SK-N-SH (cell line): ENCODE measurements at regions not wholly inside any gene's neighbourhood (a gene's known extent, or its start where the extent isn't known, plus 50 kb on each side); places are given as distances from the start of the nearest gene placed in this dataset.

Source experiments
- CTCF ChIA-PET: fragments of 300-600, 350-600 bp; formaldehyde crosslinking; extraction: SDS; loops from one replicate; lab custom pipeline; 2021; lab: Yijun Ruan, JAX
- POLR2A ChIA-PET: fragments of 350-600 bp; sonication (Branson Sonifier 250); formaldehyde crosslinking; extraction: SDS; loops from one replicate; lab custom pipeline; 2020; ENCODE audit warnings: antibody characterized with exemption, inconsistent platforms; lab: Yijun Ruan, JAX
- DNase-seq: peaks from one replicate; pipeline ENCODE4 v3.0.0; 2012
- H2AFZ ChIP-seq: fragments of 200-600 bp; sonication (generic); 2 replicates; pipeline ENCODE4 v1.8.1; 2016; ENCODE audit warnings: antibody characterized with exemption, mild to moderate bottlenecking, low read depth
- H3F3A ChIP-seq: fragments of 200-600 bp; sonication (generic); replicated peaks from 2 replicates; pipeline ENCODE3; 2016; ENCODE audit warnings: antibody characterized with exemption, mild to moderate bottlenecking; ENCODE audit not compliant: insufficient read depth
- H3K27ac ChIP-seq, 2 experiments: fragments of 200-500 bp in 1 of 2; fragments of 200-600 bp in 1 of 2; sonication (Bioruptor generic) in 1 of 2; sonication (generic), shearing (Covaris generic) in 1 of 2; 2 replicates each; pipeline versions ENCODE4 v1.5.1 to v1.6.1; 2014 to 2016; ENCODE audit warnings: low read depth in 2 of 2, inconsistent platforms in 1 of 2, low read length in 1 of 2, mild to moderate bottlenecking in 1 of 2, mixed read lengths in 1 of 2
- H3K27me3 ChIP-seq: fragments of 200-600 bp; sonication (generic), shearing (Covaris generic); 2 replicates; pipeline ENCODE4 v1.6.1; 2016; ENCODE audit warnings: mixed run types; ENCODE audit not compliant: insufficient read depth
- H3K36me3 ChIP-seq, 2 experiments: fragments of 200-500 bp in 1 of 2; fragments of 200-600 bp in 1 of 2; sonication (Bioruptor generic) in 1 of 2; sonication (generic) in 1 of 2; replicated peaks in 1 of 2; 2 replicates each; pipeline versions ENCODE3 to v1.5.1; 2014 to 2016; ENCODE audit warnings: low read length in 1 of 2, mild to moderate bottlenecking in 1 of 2; ENCODE audit not compliant: insufficient read depth in 2 of 2, control insufficient read depth in 1 of 2
- H3K4me1 ChIP-seq, 2 experiments: fragments of 200-500 bp in 1 of 2; fragments of 200-600 bp in 1 of 2; sonication (Bioruptor generic) in 1 of 2; sonication (generic), shearing (Covaris generic) in 1 of 2; 2 replicates each; pipeline versions ENCODE4 v1.5.1 to v1.6.1; 2014 to 2016; ENCODE audit warnings: low read depth in 1 of 2, low read length in 1 of 2, mixed run types in 1 of 2; ENCODE audit not compliant: insufficient read depth in 2 of 2, control insufficient read depth in 1 of 2
- H3K4me2 ChIP-seq: fragments of 200-600 bp; sonication (generic), shearing (Covaris generic); 2 replicates; pipeline ENCODE4 v1.6.1; 2017; ENCODE audit warnings: mixed run types
- H3K4me3 ChIP-seq, 2 experiments: fragments of 200-500 bp in 1 of 2; fragments of 200-600 bp in 1 of 2; sonication (Bioruptor generic) in 1 of 2; sonication (generic), shearing (Covaris generic) in 1 of 2; 2 replicates each; pipeline versions ENCODE4 v1.5.1 to v1.8.1; 2014 to 2016; ENCODE audit warnings: low read depth in 2 of 2, inconsistent platforms in 1 of 2, low read length in 1 of 2, mild to moderate bottlenecking in 1 of 2, mixed read lengths in 1 of 2, moderate library complexity in 1 of 2
- H3K79me2 ChIP-seq: fragments of 200-600 bp; sonication (generic); 2 replicates; pipeline ENCODE4 v1.8.1; 2017; ENCODE audit warnings: mild to moderate bottlenecking; ENCODE audit not compliant: insufficient read depth
- H3K9ac ChIP-seq: fragments of 200-600 bp; sonication (generic); 2 replicates; pipeline ENCODE4 v1.6.1; 2017; ENCODE audit warnings: mixed run types
- H3K9me2 ChIP-seq: fragments of 200-600 bp; sonication (generic); 2 replicates; pipeline ENCODE4 v1.6.1; 2017; ENCODE audit warnings: mixed run types
- H3K9me3 ChIP-seq: fragments of 200-600 bp; sonication (generic); 2 replicates; pipeline ENCODE4 v1.6.1; 2017; ENCODE audit warnings: mixed run types, mild to moderate bottlenecking, moderate library complexity
- H4K20me1 ChIP-seq: fragments of 200-600 bp; sonication (generic); 2 replicates; pipeline ENCODE4 v1.6.1; 2017; ENCODE audit warnings: mild to moderate bottlenecking, mixed run types; ENCODE audit not compliant: insufficient read depth
- EP300 ChIP-seq, 2 experiments: IDR thresholded peaks; 2 replicates each; pipeline versions ENCODE4 v1.4.0 to v1.6.1; 2012; ENCODE audit warnings: borderline replicate concordance in 1 of 2, low read depth in 1 of 2, low read length in 1 of 2
- EZH2phosphoT487 ChIP-seq: fragments of 200-600 bp; sonication (generic); IDR thresholded peaks from 2 replicates; pipeline ENCODE4 v1.6.1; 2017; ENCODE audit warnings: low read depth, mixed run types, mild to moderate bottlenecking, antibody characterized with exemption, moderate library complexity, borderline replicate concordance
- FOXJ3 ChIP-seq: sonication (generic); formaldehyde crosslinking; IDR thresholded peaks from 2 replicates; pipeline ENCODE4 v1.5.1; 2020; ENCODE audit warnings: mild to moderate bottlenecking, missing genetic modification reagents
- FOXM1 ChIP-seq: IDR thresholded peaks from 2 replicates; pipeline ENCODE4 v1.4.0; 2012; ENCODE audit warnings: low read depth, mild to moderate bottlenecking
- GATA2 ChIP-seq: sonication (generic); formaldehyde crosslinking; IDR thresholded peaks from 2 replicates; pipeline ENCODE4 v1.5.0; 2020; ENCODE audit warnings: mild to moderate bottlenecking, missing genetic modification reagents
- JUND ChIP-seq: IDR thresholded peaks from 2 replicates; pipeline ENCODE4 v1.4.0; 2012
- MEF2A ChIP-seq: IDR thresholded peaks from 2 replicates; pipeline ENCODE4 v1.4.0; 2012; ENCODE audit warnings: low read depth, borderline replicate concordance
- NFIC ChIP-seq: IDR thresholded peaks from 2 replicates; pipeline ENCODE4 v1.4.0; 2012; ENCODE audit warnings: borderline replicate concordance
- NRF1 ChIP-seq: IDR thresholded peaks from 2 replicates; pipeline ENCODE4 v1.6.1; 2012; ENCODE audit warnings: low read depth, mild to moderate bottlenecking, low read length
- POLR2AphosphoS5 ChIP-seq: IDR thresholded peaks from 2 replicates; pipeline ENCODE4 v1.6.1; 2012; ENCODE audit warnings: low read depth, low read length
- RCOR1 ChIP-seq: fragments of 150-350 bp; IDR thresholded peaks from 2 replicates; pipeline ENCODE4 v1.6.1; 2017; ENCODE audit warnings: antibody characterized with exemption, low read length
- RFX5 ChIP-seq: IDR thresholded peaks from 2 replicates; pipeline ENCODE4 v1.6.1; 2012; ENCODE audit warnings: mild to moderate bottlenecking, improper control_type of control experiment, low read length
- RXRA ChIP-seq: IDR thresholded peaks from 2 replicates; pipeline ENCODE4 v1.4.0; 2012; ENCODE audit warnings: low read depth, mild to moderate bottlenecking, borderline replicate concordance
- TAF1 ChIP-seq: IDR thresholded peaks from 2 replicates; pipeline ENCODE4 v1.6.1; 2012; ENCODE audit warnings: low read depth, mild to moderate bottlenecking, low read length, moderate library complexity, borderline replicate concordance
- TEAD4 ChIP-seq: IDR thresholded peaks from 2 replicates; pipeline ENCODE4 v1.4.0; 2012; ENCODE audit warnings: mild to moderate bottlenecking, borderline replicate concordance; ENCODE audit not compliant: insufficient read depth
- YY1 ChIP-seq: IDR thresholded peaks from 2 replicates; pipeline ENCODE4 v1.4.0; 2012; ENCODE audit warnings: low read depth, mild to moderate bottlenecking
- WGBS: methylation state at CpG from one replicate; pipeline ENCODE4 v1.1.6; 2017; ENCODE audit warnings: low lambda C conversion rate; 5-methylcytosine and 5-hydroxymethylcytosine counted together
- TF ChIP-seq, protein P1 (sequence below): fragments of 150-350 bp; IDR thresholded peaks from 2 replicates; pipeline ENCODE4 v1.6.1; 2017; ENCODE audit warnings: antibody characterized with exemption, low read length, low read depth, borderline replicate concordance
- TF ChIP-seq, protein P2 (sequence below): IDR thresholded peaks from 2 replicates; pipeline ENCODE4 v1.4.0; 2012; ENCODE audit warnings: low read depth, borderline replicate concordance

DNA sequence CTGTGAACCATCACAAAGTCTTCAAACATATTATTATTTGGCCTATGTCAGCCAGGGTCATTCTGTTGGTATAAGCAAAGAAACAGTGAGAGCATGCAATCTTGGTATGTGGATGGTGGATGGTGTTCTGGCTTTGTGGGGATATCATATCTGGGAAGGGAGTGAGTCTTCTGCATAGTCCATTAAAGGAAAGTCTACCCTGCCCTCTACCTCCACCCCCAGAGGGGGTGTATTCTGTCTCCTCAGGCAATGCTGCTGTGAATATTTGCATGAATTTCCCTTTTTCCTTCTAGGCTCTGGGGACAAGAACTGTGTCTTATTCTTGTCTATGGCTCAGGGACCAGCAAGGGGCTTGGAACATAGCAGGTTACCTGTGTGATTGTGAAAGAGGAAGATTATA lies 495.8 kb downstream of the PDCD6IP start:
- no peaks in the 10 kb centered on the region for H4K20me1 ChIP-seq
- ChIA-PET POLR2A (no interaction called here), CTCF (interaction anchor here (1.4 kb wide), 1 partner anchor 33 kb away, joined by 6 read pairs; no protein-coding TSS in a partner anchor)
- TF ChIP-seq, protein P1, sequence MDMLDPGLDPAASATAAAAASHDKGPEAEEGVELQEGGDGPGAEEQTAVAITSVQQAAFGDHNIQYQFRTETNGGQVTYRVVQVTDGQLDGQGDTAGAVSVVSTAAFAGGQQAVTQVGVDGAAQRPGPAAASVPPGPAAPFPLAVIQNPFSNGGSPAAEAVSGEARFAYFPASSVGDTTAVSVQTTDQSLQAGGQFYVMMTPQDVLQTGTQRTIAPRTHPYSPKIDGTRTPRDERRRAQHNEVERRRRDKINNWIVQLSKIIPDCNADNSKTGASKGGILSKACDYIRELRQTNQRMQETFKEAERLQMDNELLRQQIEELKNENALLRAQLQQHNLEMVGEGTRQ = no peak
- TF ChIP-seq YY1 (no peak), RFX5 (no peak), RXRA (no peak)
- no peaks in the 10 kb centered on the region for H3K36me3 ChIP-seq
- no peak overlapping the region for H2AFZ ChIP-seq
- H3K4me1 ChIP-seq = peaks cover 8 to 21% of the 10 kb centered on the region in 2 experiments; a peak in 3 of 4 replicates
- no peak overlapping the region for H3K4me3 ChIP-seq
- no peaks in the 10 kb centered on the region for H3K9me3 ChIP-seq
- H3K9me2 ChIP-seq = no peaks in the 10 kb centered on the region
- H3K4me2 ChIP-seq = no peak overlapping the region
- no peak overlapping the region for H3K27ac ChIP-seq
- no peaks in the 10 kb centered on the region for H3F3A ChIP-seq
- no peaks in the 10 kb centered on the region for H3K27me3 ChIP-seq
- no peak overlapping the region for H3K9ac ChIP-seq
- H3K79me2 ChIP-seq = no peaks in the 10 kb centered on the region
- no peak for DNase-seq

DNA sequence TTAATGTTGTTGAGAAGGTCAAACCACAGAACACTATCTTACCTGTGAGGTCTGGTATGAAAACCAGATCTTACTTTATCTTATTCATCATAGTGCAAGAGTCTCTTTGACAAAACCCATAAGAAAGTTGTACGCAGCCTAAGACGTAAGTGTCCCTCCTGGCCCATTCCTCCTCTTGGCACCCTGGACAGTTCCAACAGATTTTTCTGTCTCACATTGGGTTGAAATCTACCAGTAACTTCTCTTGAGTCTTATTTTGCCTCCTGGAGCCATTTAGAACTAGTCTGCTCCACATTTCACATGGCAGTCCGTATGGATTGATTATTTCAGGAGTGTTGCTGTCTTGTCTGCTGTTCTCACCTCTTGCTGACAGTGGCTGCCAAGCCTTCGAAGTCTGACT lies 498.4 kb downstream of the PDCD6IP start:
- ChIA-PET POLR2A (no interaction called here), CTCF (no interaction called here)
- no peak overlapping the region for H3K9ac ChIP-seq
- TF ChIP-seq TEAD4 (no peak), MEF2A (no peak), NRF1 (no peak), RCOR1 (no peak)
- TF ChIP-seq, protein P2, sequence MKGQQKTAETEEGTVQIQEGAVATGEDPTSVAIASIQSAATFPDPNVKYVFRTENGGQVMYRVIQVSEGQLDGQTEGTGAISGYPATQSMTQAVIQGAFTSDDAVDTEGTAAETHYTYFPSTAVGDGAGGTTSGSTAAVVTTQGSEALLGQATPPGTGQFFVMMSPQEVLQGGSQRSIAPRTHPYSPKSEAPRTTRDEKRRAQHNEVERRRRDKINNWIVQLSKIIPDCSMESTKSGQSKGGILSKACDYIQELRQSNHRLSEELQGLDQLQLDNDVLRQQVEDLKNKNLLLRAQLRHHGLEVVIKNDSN = no peak
- H3K79me2 ChIP-seq = no peaks in the 10 kb centered on the region
- H3F3A ChIP-seq = no peaks in the 10 kb centered on the region
- no peaks in the 10 kb centered on the region for H3K9me3 ChIP-seq
- H3K27ac ChIP-seq = no peak overlapping the region
- peaks cover 4 to 21% of the 10 kb centered on the region in 2 experiments; a peak in 3 of 4 replicates for H3K4me1 ChIP-seq
- H3K4me3 ChIP-seq = no peak overlapping the region
- no peaks in the 10 kb centered on the region for H3K36me3 ChIP-seq
- H3K4me2 ChIP-seq = no peak overlapping the region
- no peaks in the 10 kb centered on the region for H3K9me2 ChIP-seq
- H2AFZ ChIP-seq = no peak overlapping the region
- DNase-seq = no peak
- H3K27me3 ChIP-seq = no peaks in the 10 kb centered on the region
- WGBS = 33% methylated on average over 4 of the region's 4 CpGs
- H4K20me1 ChIP-seq = no peaks in the 10 kb centered on the region

DNA sequence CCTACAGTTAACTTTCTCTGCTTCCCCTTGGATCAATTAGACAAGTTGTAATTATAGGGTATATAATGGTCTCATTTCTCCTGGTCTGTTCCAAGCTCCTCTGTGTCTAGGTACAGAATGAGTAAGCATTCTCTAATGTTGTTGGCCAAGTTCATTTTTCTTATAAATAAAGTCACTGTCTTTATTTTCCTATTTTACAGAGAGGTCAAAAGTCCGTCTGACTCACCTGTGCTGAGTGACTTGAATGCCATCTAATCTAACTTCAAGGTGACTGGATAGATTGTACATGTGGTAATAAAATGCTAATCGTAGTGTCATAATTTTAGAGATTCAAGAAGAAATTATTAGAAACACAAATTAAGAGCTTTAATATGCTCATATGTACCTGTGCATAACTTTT lies 500.2 kb downstream of the PDCD6IP start:
- no peak for TF ChIP-seq EP300 (IDR thresholded peaks at IDR 0.05; ENCODE audit: borderline replicate concordance in 1 of 2, low read depth in 1 of 2, low read length in 1 of 2)
- TF ChIP-seq POLR2AphosphoS5 = no peak
- no peak for TF ChIP-seq NRF1
- no peak for TF ChIP-seq EZH2phosphoT487
- no peak for TF ChIP-seq TAF1
- no peak for TF ChIP-seq GATA2
- TF ChIP-seq YY1 = no peak
- TF ChIP-seq RXRA = no peak
- no peak for TF ChIP-seq FOXM1
- TF ChIP-seq NFIC = no peak
- no peak for TF ChIP-seq FOXJ3 (CRISPR knock-in tag)
- TF ChIP-seq JUND = no peak
- TF ChIP-seq, all 33 proteins: peak for 0
- no peaks in the 10 kb centered on the region for H3K79me2 ChIP-seq
- H3K4me3 ChIP-seq = no peak overlapping the region
- ChIA-PET CTCF (interaction anchor here (1.0 to 1.8 kb wide), 3 partner anchors 11 to 38 kb away, joined by 3 to 5 read pairs (median 3); no protein-coding TSS in a partner anchor), POLR2A (no interaction called here)
- no peaks in the 10 kb centered on the region for H3K9me3 ChIP-seq
- H3K4me2 ChIP-seq = no peak overlapping the region
- no peak overlapping the region for H2AFZ ChIP-seq
- H3K36me3 ChIP-seq = no peaks in the 10 kb centered on the region
- H3K27me3 ChIP-seq = no peaks in the 10 kb centered on the region
- H4K20me1 ChIP-seq = no peaks in the 10 kb centered on the region
- no peak for DNase-seq
- no peak overlapping the region for H3K9ac ChIP-seq
- peaks cover 0 to 13% of the 10 kb centered on the region in 2 experiments; a peak in 1 of 4 replicates for H3K4me1 ChIP-seq
- 8% methylated on average over 2 of the region's 2 CpGs for WGBS
- H3K27ac ChIP-seq = no peak overlapping the region
- H3K9me2 ChIP-seq = no peaks in the 10 kb centered on the region
- no peaks in the 10 kb centered on the region for H3F3A ChIP-seq
